Colonic mucosa (tissue), 4 donors: ENCODE measurements at regions not wholly inside any gene's neighbourhood (a gene's known extent, or its start where the extent isn't known, plus 50 kb on each side); places are given as distances from the start of the nearest gene placed in this dataset.

Source experiments
- DNase-seq: peaks from one replicate; pipeline ENCODE4 v3.0.0-alpha.2; 2020
- H3K27ac ChIP-seq: fragments of 200-600 bp; one replicate; pipeline ENCODE4 v1.8.0; 2021
- H3K27me3 ChIP-seq: fragments of 200-600 bp; one replicate; pipeline ENCODE4 v1.8.0; 2021
- H3K36me3 ChIP-seq: fragments of 200-600 bp; one replicate; pipeline ENCODE4 v1.8.0; 2021
- H3K4me1 ChIP-seq: fragments of 200-600 bp; one replicate; pipeline ENCODE4 v1.8.0; 2021; ENCODE audit warnings: mild to moderate bottlenecking
- H3K4me3 ChIP-seq: fragments of 200-600 bp; one replicate; pipeline ENCODE4 v1.8.0; 2021
- H3K9ac ChIP-seq, 2 donors: one replicate each; pipeline ENCODE4 v1.7.0; 2013; ENCODE audit warnings: control low read depth in 2 of 2, low read depth in 2 of 2, low read length in 2 of 2
- H3K9me3 ChIP-seq: fragments of 200-600 bp; one replicate; pipeline ENCODE4 v1.8.0; 2021
- intact Hi-C: fragments of 100-400 bp; cut with DNase I; formaldehyde crosslinking; loops from one replicate; pipeline ENCODE4 v1.14.1; 2022
- TF ChIP-seq, protein P1 (sequence below): fragments of 200-600 bp; IDR thresholded peaks from one replicate; pipeline ENCODE4 v1.8.0; 2022; ENCODE audit warnings: antibody characterized with exemption, mild to moderate bottlenecking
- donor health status: healthy.
- donor health status: DM: no; HTN: no; CAD: no.
- donor health status: DM: no; HTN: no; CAD: no.

DNA sequence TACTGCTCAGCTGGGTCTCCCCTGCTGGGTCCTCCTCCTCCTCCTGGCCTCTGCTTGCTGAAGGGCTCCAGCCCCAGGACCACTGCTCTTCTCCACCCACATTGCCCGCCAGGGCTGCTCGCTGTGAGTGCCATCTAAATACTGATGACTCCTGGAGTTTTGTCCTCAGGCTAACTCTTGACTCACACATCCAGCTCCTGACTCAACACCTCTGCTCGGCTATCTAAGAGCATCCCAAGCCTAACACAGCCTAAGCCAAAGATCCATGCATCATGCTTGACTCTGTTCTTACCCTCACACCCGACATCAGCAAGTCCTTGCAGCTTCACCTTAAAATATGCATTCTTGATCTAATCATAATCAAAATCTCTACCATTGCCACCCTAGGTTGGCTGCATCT is 260.2 kb downstream of the KLF13 start:
- no peaks in the 10 kb centered on the region for H3K36me3 ChIP-seq
- H3K27ac ChIP-seq: no peak overlapping the region
- H3K9me3 ChIP-seq: no peaks in the 10 kb centered on the region
- intact Hi-C loops: no loop called here
- TF ChIP-seq, protein P1, sequence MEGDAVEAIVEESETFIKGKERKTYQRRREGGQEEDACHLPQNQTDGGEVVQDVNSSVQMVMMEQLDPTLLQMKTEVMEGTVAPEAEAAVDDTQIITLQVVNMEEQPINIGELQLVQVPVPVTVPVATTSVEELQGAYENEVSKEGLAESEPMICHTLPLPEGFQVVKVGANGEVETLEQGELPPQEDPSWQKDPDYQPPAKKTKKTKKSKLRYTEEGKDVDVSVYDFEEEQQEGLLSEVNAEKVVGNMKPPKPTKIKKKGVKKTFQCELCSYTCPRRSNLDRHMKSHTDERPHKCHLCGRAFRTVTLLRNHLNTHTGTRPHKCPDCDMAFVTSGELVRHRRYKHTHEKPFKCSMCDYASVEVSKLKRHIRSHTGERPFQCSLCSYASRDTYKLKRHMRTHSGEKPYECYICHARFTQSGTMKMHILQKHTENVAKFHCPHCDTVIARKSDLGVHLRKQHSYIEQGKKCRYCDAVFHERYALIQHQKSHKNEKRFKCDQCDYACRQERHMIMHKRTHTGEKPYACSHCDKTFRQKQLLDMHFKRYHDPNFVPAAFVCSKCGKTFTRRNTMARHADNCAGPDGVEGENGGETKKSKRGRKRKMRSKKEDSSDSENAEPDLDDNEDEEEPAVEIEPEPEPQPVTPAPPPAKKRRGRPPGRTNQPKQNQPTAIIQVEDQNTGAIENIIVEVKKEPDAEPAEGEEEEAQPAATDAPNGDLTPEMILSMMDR: no peak
- DNase-seq: no peak
- H3K9ac ChIP-seq: no peak overlapping the region
- H3K27me3 ChIP-seq: no peaks in the 10 kb centered on the region
- H3K4me3 ChIP-seq: no peak overlapping the region
- no peaks in the 10 kb centered on the region for H3K4me1 ChIP-seq

DNA sequence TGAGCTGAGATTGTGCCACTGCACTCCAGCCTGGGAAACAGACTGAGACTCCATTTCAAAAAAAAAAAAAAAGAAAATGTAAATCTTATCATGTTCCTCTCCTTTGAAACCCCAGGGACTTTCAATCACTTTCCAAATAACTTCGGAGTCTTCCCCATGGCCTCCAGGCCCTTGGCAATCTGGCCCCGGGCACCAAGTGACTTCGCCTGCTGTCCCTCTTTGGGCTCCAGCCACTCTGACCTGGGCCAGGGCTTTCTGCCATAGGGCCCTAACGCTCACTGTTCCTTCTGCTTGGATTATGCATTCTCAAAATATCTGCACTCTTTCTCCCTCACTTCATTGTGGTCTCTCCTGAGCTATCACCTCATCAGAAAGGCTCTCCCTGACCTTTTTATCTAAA is 260.9 kb downstream of the KLF13 start:
- Histone ChIP-seq H3K4me1 (no peaks in the 10 kb centered on the region), H3K9me3 (no peaks in the 10 kb centered on the region), H3K27ac (no peak overlapping the region), H3K36me3 (no peaks in the 10 kb centered on the region), H3K4me3 (no peak overlapping the region), H3K27me3 (no peaks in the 10 kb centered on the region), H3K9ac (no peak overlapping the region)
- TF ChIP-seq, protein P1: no peak
- intact Hi-C loops: no loop called here
- no peak for DNase-seq

DNA sequence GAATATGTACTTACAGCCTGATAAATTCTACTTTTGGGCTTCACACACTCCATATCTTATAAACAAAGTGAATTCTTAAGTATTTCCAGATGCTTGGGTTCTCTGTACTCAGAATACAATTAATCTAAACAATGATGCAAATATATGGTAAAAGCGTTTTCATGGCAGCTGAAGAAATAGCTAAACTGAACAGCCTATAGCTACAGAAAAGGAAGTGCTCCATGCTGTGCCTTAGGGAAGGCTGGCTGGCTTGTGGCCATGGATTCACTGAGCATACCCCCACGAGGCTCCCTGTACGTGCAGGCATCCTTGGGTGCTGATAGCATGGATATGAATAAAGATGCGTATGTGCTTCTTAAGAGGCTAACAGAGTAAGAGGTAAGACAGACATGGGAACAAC is 264.0 kb downstream of the KLF13 start:
- H3K27ac ChIP-seq: no peak overlapping the region
- no peaks in the 10 kb centered on the region for H3K9me3 ChIP-seq
- intact Hi-C loops: no loop called here
- H3K36me3 ChIP-seq: no peaks in the 10 kb centered on the region
- H3K4me1 ChIP-seq: no peaks in the 10 kb centered on the region
- no peak overlapping the region for H3K9ac ChIP-seq
- no peak for DNase-seq
- TF ChIP-seq, protein P1: no peak
- no peaks in the 10 kb centered on the region for H3K27me3 ChIP-seq
- no peak overlapping the region for H3K4me3 ChIP-seq

DNA sequence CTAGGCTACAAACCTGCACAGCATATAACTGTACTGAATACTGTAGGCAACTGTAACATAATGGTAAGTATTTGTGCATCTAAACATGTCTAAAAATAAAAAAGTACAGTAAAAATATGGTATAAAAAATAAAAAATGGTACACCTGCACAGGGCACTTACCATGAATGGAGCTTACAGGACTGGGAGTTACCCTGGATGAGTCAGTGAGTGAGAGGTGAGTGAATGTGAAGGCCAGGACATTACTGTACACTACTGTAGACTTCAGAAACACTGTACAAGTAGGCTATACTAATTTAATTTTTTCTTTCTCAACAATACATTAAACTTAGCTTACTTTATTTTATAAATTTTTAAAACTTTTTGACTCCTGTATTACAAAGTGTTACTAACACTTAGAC is 265.3 kb downstream of the KLF13 start:
- H3K4me1 ChIP-seq: no peaks in the 10 kb centered on the region
- TF ChIP-seq, protein P1: no peak
- intact Hi-C loops: no loop called here
- no peaks in the 10 kb centered on the region for H3K36me3 ChIP-seq
- no peak overlapping the region for H3K4me3 ChIP-seq
- H3K9me3 ChIP-seq: no peaks in the 10 kb centered on the region
- H3K27me3 ChIP-seq: no peaks in the 10 kb centered on the region
- DNase-seq: no peak
- no peak overlapping the region for H3K9ac ChIP-seq
- no peak overlapping the region for H3K27ac ChIP-seq

DNA sequence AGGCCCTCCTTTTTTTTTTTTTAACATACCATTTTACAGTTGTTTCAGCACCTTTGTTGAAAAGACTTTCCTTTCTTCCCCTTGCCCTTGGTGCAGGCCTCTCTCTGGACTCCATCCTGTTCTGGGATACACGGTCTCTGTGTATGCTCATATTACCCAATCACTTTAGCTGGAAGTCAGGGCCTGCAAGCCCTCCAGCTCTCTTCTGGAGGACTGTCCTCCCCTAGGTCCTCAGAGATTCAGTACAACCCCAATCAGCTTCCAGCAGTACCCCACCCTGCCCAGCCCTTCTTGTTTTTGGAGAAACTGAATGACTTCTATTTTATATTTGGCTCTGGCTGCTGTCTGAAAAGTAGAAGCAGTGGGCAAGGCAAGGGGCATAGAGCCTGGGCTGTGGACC is 270.8 kb downstream of the KLF13 start:
- H3K4me1 ChIP-seq: no peaks in the 10 kb centered on the region
- no peak overlapping the region for H3K4me3 ChIP-seq
- intact Hi-C loops: no loop called here
- H3K9ac ChIP-seq: no peak overlapping the region
- H3K9me3 ChIP-seq: no peaks in the 10 kb centered on the region
- H3K36me3 ChIP-seq: no peaks in the 10 kb centered on the region
- TF ChIP-seq, protein P1: no peak
- no peak for DNase-seq
- H3K27me3 ChIP-seq: no peaks in the 10 kb centered on the region
- no peak overlapping the region for H3K27ac ChIP-seq

DNA sequence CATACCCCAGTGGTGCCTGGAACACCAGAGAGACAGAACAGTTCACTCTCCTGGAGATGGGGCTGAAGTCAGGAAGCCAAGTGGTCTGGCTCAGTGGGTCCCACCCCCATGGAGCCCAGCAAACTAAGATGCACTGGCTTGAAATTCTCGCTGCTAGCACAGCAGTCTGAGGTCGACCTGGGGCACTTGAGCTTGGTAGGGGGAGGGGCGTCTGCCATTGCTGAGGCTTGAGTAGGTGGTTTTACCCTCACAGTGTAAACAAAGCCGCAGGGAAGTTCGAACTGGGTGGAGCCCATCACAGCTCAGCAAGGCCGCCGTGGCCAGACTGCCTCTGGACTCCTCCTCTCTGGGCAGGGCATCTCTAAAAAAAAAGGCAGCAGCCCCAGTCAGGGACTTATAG is 272.0 kb downstream of the KLF13 start:
- Histone ChIP-seq H3K4me1 (no peaks in the 10 kb centered on the region), H3K36me3 (no peaks in the 10 kb centered on the region), H3K9me3 (no peaks in the 10 kb centered on the region), H3K9ac (no peak overlapping the region), H3K27me3 (no peaks in the 10 kb centered on the region), H3K4me3 (no peak overlapping the region), H3K27ac (no peak overlapping the region)
- intact Hi-C loops: no loop called here
- TF ChIP-seq, protein P1: no peak
- peak; percentile 70 for DNase-seq
